GM12878 (cell line): ENCODE measurements at regions not wholly inside any gene's neighbourhood (a gene's known extent, or its start where the extent isn't known, plus 50 kb on each side); places are given as distances from the start of the nearest gene placed in this dataset.

ENCODE experiments used
- ATAC-seq: fragments of 200-7000 bp; cut with Tn5 transposase; 3 replicates; pipeline ENCODE4 v1.9.1; 2020; ENCODE audit warnings: mild to moderate bottlenecking, moderate library complexity
- BruUV-seq: library from RNA; stranded (reverse); fragments of 400-500 nt; replicated peaks from 2 replicates; lab custom pipeline; 2021; lab: Mats Ljungman, UMichigan
- CTCF ChIA-PET: fragments of 300-600 bp; sonication (Branson Sonifier 250); formaldehyde crosslinking; extraction: SDS; loops from one replicate; lab custom pipeline; 2021; ENCODE audit warnings: inconsistent platforms; lab: Yijun Ruan, JAX
- POLR2A ChIA-PET: fragments of 350-600 bp; formaldehyde crosslinking; extraction: SDS; loops from one replicate; lab custom pipeline; 2021; ENCODE audit warnings: inconsistent platforms; lab: Charles Lee
- RAD21 ChIA-PET: fragments of 300-600 bp; sonication (Branson Sonifier 250); formaldehyde crosslinking; loops from one replicate; lab custom pipeline; 2023; ENCODE audit warnings: antibody characterized with exemption; ENCODE audit not compliant: unreplicated experiment; lab: Charles Lee
- SMC1A ChIA-PET: fragments of 300-600 bp; sonication (Branson Sonifier 250); formaldehyde crosslinking; loops from one replicate; lab custom pipeline; 2023; ENCODE audit not compliant: unreplicated experiment, uncharacterized antibody; lab: Charles Lee
- DNase-seq: peaks from one replicate; pipeline ENCODE4 v3.0.0-alpha.2; 2011; ENCODE audit warnings: low read depth, low spot score
- FAIRE-seq: peaks from 3 replicates; lab custom pipeline; 2011; peaks lifted over from hg19 to GRCh38; lab: Jason Lieb, UNC
- H2AFZ ChIP-seq: 2 replicates; pipeline ENCODE4 v1.6.0; 2011; ENCODE audit warnings: low read depth, low read length, control low read depth; ENCODE audit not compliant: control insufficient read depth
- H3K27ac ChIP-seq: 2 replicates; pipeline ENCODE4 v1.5.1; 2011; ENCODE audit warnings: control low read depth; ENCODE audit not compliant: control insufficient read depth, insufficient read depth
- H3K27me3 ChIP-seq, 2 experiments: replicated peaks in 1 of 2; 2 replicates each; pipeline versions ENCODE4 v1.6.0 to v1.6.1; 2011; ENCODE audit warnings: low read length in 1 of 2; ENCODE audit not compliant: control insufficient read depth in 2 of 2, insufficient read depth in 2 of 2
- H3K36me3 ChIP-seq, 2 experiments: 2 replicates each; pipeline ENCODE4 v1.5.1; 2011; ENCODE audit warnings: low read length in 1 of 2; ENCODE audit not compliant: control insufficient read depth in 2 of 2, insufficient read depth in 2 of 2
- H3K4me1 ChIP-seq: 2 replicates; pipeline ENCODE4 v1.6.1; 2011; ENCODE audit warnings: mild to moderate bottlenecking, low read length, moderate library complexity, mixed read lengths; ENCODE audit not compliant: control insufficient read depth, insufficient read depth
- H3K4me2 ChIP-seq: 2 replicates; pipeline ENCODE4 v1.6.0; 2011; ENCODE audit warnings: control low read depth; ENCODE audit not compliant: control insufficient read depth, insufficient read depth
- H3K4me3 ChIP-seq: fragments of 200-600 bp; sonication (generic); 2 replicates; pipeline ENCODE4 v1.5.1; 2016
- H3K79me2 ChIP-seq: 2 replicates; pipeline ENCODE4 v1.6.0; 2011; ENCODE audit warnings: low read length; ENCODE audit not compliant: control insufficient read depth, insufficient read depth
- H3K9ac ChIP-seq: 2 replicates; pipeline ENCODE4 v1.8.0; 2011; ENCODE audit warnings: low read length, control low read depth, mixed read lengths; ENCODE audit not compliant: control insufficient read depth, insufficient read depth
- H3K9me3 ChIP-seq: replicated peaks from 3 replicates; pipeline ENCODE4 v1.5.1; 2011; ENCODE audit warnings: mild to moderate bottlenecking, low read length; ENCODE audit not compliant: control insufficient read depth, insufficient read depth
- H4K20me1 ChIP-seq: 2 replicates; pipeline ENCODE4 v1.6.0; 2011; ENCODE audit not compliant: control insufficient read depth, insufficient read depth
- ATF7 ChIP-seq: fragments of 450-650 bp; IDR thresholded peaks from 2 replicates; pipeline ENCODE4 v1.6.1; 2016; ENCODE audit warnings: low read depth, mild to moderate bottlenecking
- BCLAF1 ChIP-seq: fragments of 450-650 bp; IDR thresholded peaks from 2 replicates; pipeline ENCODE4 v1.6.1; 2017; ENCODE audit warnings: antibody characterized with exemption, mild to moderate bottlenecking, moderate library complexity
- MAX ChIP-seq: IDR thresholded peaks from 2 replicates; pipeline ENCODE4 v1.6.1; 2012; ENCODE audit warnings: low read depth, low read length, improper control_type of control experiment
- MYB ChIP-seq: fragments of 150-350 bp; IDR thresholded peaks from 2 replicates; pipeline ENCODE4 v1.6.1; 2014; ENCODE audit warnings: mild to moderate bottlenecking, low read depth, low read length, borderline replicate concordance
- SPI1 ChIP-seq: IDR thresholded peaks from 2 replicates; pipeline ENCODE4 v1.6.1; 2011; ENCODE audit warnings: low read depth, mild to moderate bottlenecking, low read length, moderate library complexity, borderline replicate concordance; ENCODE audit not compliant: insufficient read depth
- ZNF274 ChIP-seq: IDR thresholded peaks from one replicate; pipeline ENCODE4 v1.8.0; 2011; ENCODE audit not compliant: insufficient read length, insufficient read depth
- ZNF687 ChIP-seq: fragments of 450-650 bp; IDR thresholded peaks from 2 replicates; pipeline ENCODE4 v1.6.1; 2017; ENCODE audit warnings: mild to moderate bottlenecking, moderate library complexity
- WGBS: methylation state at CpG from one replicate; pipeline ENCODE4 v1.1.6; 2016; ENCODE audit warnings: low lambda C conversion rate; ENCODE audit not compliant: insufficient replicate concordance, insufficient coverage; ENCODE audit errors: missing lambda C conversion rate; 5-methylcytosine and 5-hydroxymethylcytosine counted together
- in situ Hi-C: fragments of 300-500 bp; cut with MboI; formaldehyde crosslinking; loops from 9 replicates; pipeline ENCODE4 v1.14.3; 2018; ENCODE audit warnings: mixed read lengths
- intact Hi-C: fragments of 100-400 bp; cut with micrococcal nuclease; formaldehyde crosslinking; loops from one replicate; pipeline ENCODE4 v1.14.2; 2022; ENCODE audit not compliant: unreplicated experiment

GRCh38 chr1:239237912-239238311, 148.5 kb upstream of the CHRM3 start:
- in situ Hi-C loops, result no loop called here
- Histone ChIP-seq H3K27ac (no peak overlapping the region), H3K4me1 (no peaks in the 10 kb centered on the region), H2AFZ (no peak overlapping the region), H3K79me2 (no peaks in the 10 kb centered on the region), H3K4me3 (no peak overlapping the region), H3K9me3 (no peaks in the 10 kb centered on the region; the same call in 2 of the 3 replicates), H3K27me3 (no peaks in the 10 kb centered on the region), H4K20me1 (no peaks in the 10 kb centered on the region), H3K36me3 (no peaks in the 10 kb centered on the region), H3K9ac (no peak overlapping the region), H3K4me2 (no peak overlapping the region)
- ChIA-PET CTCF (no interaction called here), SMC1A (no interaction called here), RAD21 (no interaction called here), POLR2A (no interaction called here)
- TF ChIP-seq MAX, result no peak
- TF ChIP-seq ZNF274, result no peak
- intact Hi-C loops, result no loop called here
- ATAC-seq (no peak), FAIRE-seq (no peak), DNase-seq (no peak)
- BruUV-seq, result no TSS peak
- 55% methylated on average over 9 of the region's 9 CpGs for WGBS

GRCh38 chr1:239233626-239234025, 152.7 kb upstream of the CHRM3 start:
- intact Hi-C loops, result no loop called here
- no peaks in the 10 kb centered on the region for H4K20me1 ChIP-seq
- H3K4me2 ChIP-seq, result no peak overlapping the region
- in situ Hi-C loops, result no loop called here
- ChIA-PET POLR2A (no interaction called here), RAD21 (no interaction called here), SMC1A (no interaction called here), CTCF (no interaction called here)
- H3K27me3 ChIP-seq, result no peaks in the 10 kb centered on the region
- WGBS, result 4% methylated on average over 2 of the region's 2 CpGs
- H3K27ac ChIP-seq, result no peak overlapping the region
- FAIRE-seq, result no peak
- no peaks in the 10 kb centered on the region; the same call in 2 of the 3 replicates for H3K9me3 ChIP-seq
- no peak overlapping the region for H3K4me3 ChIP-seq
- no peak for ATAC-seq
- H3K36me3 ChIP-seq, result no peaks in the 10 kb centered on the region
- H2AFZ ChIP-seq, result no peak overlapping the region
- no peaks in the 10 kb centered on the region for H3K4me1 ChIP-seq
- no TSS peak for BruUV-seq
- H3K9ac ChIP-seq, result no peak overlapping the region
- H3K79me2 ChIP-seq, result no peaks in the 10 kb centered on the region
- no peak for DNase-seq
- TF ChIP-seq ATF7 (no peak), BCLAF1 (no peak), SPI1 (no peak), MYB (no peak), ZNF687 (no peak)
